ENCODE measurements at regions not wholly inside any gene's neighbourhood (a gene's known extent, or its start where the extent isn't known, plus 50 kb on each side); places are given as distances from the start of the nearest gene placed in this dataset.

DNA sequence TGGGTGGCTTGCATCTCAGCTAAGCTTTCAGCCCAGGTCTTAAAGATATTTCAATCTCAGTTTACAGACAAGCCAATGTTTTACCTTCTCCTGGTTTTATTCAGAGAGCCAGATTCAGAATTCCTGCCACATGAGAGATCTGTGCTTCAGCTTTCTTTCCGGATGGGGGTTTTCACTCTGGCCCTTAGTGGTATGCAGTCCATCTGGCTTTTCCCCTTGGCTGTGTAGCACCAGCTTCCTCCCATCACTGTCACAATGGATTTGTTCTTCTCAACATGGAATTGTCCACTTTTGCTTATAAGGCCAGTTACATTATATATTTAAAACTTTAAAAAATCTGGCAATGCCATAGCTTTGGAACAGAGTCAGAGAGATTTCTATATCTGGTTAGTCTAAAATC lies 303.9 kb downstream of the ETS1 start:
- DNase-seq (ENCODE audit: extremely low spot score, insufficient read length, low read depth) (no peak), FAIRE-seq (no peak)

- DNase-seq (ENCODE audit: extremely low spot score, insufficient read length, low read depth): no peak
- no peak for FAIRE-seq
These were observed 305.3 kb downstream of the ETS1 start for GRCh38 chr11:128282053-128282452.

DNA sequence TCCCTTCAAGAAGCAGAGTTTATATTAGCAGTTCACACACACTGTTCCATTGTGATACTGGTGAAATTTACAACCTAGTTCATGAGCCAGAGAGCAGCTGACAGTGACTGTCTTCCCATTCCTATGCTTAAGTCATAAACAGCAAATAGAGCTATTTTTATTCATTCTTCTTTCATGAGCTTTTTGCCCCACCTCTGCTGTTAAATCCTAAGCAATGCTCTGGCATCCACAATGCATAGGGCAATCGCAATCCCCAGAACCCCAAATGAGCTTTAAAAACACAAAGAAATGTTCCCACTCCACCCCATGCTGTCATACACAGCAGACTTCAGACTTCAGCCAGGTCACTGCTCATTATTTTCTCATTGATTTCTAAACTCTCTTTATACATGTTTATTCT lies 307.5 kb downstream of the ETS1 start:
- DNase-seq (ENCODE audit: extremely low spot score, insufficient read length, low read depth) (no peak), FAIRE-seq (no peak)

DNA sequence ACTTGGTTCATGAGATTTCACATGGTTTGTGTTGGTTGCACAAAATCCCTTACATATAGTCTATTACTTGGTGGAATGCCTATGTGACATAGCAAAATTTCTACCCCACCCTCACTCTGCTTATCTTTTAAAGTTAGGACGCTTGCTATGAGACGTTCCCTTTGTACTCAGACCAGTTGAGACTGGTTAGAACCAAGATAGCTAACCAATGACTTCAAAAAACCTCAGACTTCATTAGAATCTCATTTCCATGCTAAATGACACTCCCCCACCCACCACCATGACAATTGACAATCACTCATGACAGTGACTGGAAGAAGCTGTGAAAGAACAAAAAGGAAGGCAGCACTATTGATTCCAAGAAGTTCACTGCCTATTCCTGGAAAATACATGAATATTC lies 313.6 kb downstream of the ETS1 start:
- no peak for FAIRE-seq
- DNase-seq (ENCODE audit: extremely low spot score, insufficient read length, low read depth): no peak

GRCh38 chr11:128271401-128271800 lies 316.0 kb downstream of the ETS1 start:
- DNase-seq (ENCODE audit: extremely low spot score, insufficient read length, low read depth): no peak
- peak; percentile 18 for FAIRE-seq

- FAIRE-seq (no peak), DNase-seq (ENCODE audit: extremely low spot score, insufficient read length, low read depth) (no peak)
These were observed 317.9 kb downstream of the ETS1 start for GRCh38 chr11:128269466-128269865.

- DNase-seq (ENCODE audit: extremely low spot score, insufficient read length, low read depth) (no peak), FAIRE-seq (no peak)
These were observed 320.5 kb downstream of the ETS1 start for GRCh38 chr11:128266893-128267292.

DNA sequence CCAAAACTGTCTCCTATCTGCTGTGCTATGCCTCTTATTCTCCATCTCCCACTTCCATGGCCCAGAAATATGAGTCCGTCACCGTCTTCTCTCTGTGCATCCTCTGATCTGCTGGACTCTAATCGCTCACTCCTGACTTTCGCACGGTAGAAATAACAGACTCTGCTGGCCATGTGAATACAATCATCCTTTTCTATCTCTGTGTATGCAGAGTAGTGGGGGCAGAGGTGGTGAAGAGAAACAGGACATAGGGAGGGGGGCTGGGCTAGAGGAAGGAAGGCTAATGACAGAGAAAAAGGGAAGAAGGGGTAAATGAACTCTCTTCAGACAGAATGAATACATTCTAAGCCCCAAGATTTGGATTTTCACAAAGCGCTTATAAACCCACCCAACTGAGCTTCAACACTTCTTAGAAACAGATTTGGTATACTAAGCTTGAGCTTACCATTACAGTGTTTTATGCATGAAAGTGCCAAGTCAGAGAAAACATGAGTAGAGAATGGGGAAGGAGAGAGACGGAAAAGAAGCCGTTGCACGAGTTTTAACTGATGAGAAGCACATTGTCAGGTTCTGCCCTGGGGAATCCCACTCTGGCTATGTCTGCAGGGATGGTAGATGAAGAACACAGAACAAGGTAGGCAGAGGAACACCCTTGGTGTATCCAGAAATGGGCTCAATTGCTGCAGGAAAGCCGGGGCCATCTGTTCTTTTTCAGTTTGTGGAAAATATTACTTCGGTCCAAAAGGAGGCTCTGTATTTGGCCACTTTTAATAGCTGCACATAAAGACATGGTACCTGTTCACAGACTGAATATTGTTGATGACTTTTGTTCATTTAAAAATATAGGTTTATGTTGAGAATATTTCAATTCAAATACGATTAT lies 324.7 kb downstream of the ETS1 start:
- DNase-seq (ENCODE audit: extremely low spot score, insufficient read length, low read depth): no peak
- FAIRE-seq: no peak

- FAIRE-seq (no peak), DNase-seq (ENCODE audit: extremely low spot score, insufficient read length, low read depth) (no peak)
These were observed 326.3 kb downstream of the ETS1 start for GRCh38 chr11:128261011-128261421.

DNA sequence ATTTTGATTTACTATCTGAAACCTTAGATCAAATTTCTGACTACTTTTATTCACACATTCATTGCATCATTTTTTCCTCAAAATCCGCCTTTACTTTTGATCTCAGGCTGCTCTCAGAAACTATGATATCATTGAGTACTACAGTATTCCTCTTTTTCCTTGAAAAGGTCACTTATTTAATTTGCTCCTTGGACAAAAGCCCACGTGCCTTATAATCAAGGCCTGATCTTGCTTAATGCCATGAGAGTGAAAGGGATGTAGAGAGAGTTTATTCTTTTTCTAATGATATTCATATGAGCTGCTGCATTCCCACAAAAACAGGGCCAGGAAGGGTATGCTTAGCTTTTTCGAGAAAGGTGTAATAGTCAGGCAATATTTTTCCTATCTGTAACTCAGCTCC lies 327.0 kb downstream of the ETS1 start:
- FAIRE-seq (no peak), DNase-seq (ENCODE audit: extremely low spot score, insufficient read length, low read depth) (no peak)

GRCh38 chr11:128259816-128260215 lies 327.5 kb downstream of the ETS1 start:
- FAIRE-seq (no peak), DNase-seq (ENCODE audit: extremely low spot score, insufficient read length, low read depth) (no peak)

GRCh38 chr11:128254941-128255340 lies 332.4 kb downstream of the ETS1 start:
- DNase-seq (ENCODE audit: extremely low spot score, insufficient read length, low read depth): no peak
- no peak for FAIRE-seq

DNA sequence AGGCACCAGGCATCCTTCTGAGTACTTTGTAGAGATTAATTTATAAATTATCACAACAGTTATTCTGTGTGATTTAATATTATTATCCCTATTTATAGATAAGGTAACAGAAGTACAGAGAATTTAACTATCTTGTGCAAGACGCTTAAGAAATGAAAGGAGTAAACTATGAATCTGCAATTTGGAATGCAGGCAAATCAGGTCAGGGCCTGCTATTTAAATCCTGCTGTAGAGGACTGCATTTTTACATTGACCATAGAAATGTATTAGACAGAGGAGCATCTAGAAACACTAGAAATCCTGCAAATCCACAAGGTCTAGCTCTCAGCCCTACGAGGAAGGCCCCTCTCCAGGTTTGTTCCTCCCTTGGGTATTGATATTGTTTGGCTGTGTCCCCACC lies 336.2 kb downstream of the ETS1 start:
- DNase-seq (ENCODE audit: extremely low spot score, insufficient read length, low read depth): no peak

GRCh38 chr11:128250482-128250881 lies 336.9 kb downstream of the ETS1 start:
- FAIRE-seq: no peak
- DNase-seq (ENCODE audit: extremely low spot score, insufficient read length, low read depth): no peak

More for the DNA sequence above, 336.2 kb downstream of the ETS1 start:
- FAIRE-seq: no peak

DNA sequence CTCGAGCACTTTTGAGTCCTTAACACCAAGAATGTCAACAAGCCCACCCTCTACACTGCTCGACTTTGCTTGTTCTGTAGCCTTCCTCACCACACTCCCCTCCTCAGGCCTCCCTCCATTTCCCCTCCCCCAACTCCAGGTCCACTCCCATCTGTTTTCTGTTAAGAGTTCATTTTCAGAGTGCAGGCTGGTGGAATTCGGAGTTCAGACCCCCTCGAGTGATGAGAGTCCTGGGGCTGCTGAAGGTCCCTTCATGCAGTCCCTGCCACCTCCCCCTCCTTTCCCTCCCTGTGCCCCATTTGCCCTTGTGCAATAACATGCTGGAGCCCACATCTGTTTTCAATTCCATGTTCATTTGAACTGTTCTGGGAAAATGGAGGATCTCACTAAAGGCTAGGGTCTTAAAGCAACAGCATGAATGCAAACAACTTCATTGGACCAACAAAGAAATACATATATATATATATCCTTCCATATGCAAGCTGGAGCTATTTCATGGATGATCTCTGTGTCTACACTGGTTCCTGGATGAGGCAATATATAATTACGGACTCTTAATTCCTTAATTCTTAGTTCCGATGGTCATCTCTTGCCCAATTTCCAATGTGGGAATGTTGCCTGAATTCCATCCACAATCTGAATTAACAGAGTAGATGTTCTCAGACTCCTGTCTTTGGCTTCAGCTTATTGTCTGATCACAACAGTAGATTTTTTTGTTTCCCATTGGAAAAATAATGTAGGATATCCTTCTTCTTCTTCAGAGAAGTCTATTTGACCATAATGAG lies 340.4 kb downstream of the ETS1 start:
- no peak for DNase-seq (ENCODE audit: extremely low spot score, insufficient read length, low read depth)
- FAIRE-seq: no peak

DNA sequence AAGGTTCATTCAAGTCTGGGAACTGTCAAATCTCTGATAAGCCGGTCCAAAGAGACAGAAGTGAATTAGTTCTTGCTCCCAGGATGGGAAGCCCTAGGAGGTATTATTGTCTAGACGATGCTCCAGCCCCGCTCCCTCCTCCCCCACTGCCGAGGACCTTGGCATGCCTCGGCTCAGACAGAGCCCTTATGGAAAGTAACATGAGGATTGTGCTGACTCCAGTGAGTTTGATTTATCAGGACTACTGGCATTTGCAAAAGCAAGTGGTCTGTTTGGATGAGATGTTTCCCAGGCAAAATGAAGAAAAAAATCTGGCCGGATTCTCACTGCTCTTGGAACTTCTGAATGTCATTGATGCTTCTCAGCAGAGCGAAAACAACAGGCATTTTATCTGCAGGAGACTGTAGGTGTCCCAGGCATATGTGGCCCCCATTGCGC lies 341.0 kb downstream of the ETS1 start:
- FAIRE-seq (no peak), DNase-seq (ENCODE audit: extremely low spot score, insufficient read length, low read depth) (no peak)

DNA sequence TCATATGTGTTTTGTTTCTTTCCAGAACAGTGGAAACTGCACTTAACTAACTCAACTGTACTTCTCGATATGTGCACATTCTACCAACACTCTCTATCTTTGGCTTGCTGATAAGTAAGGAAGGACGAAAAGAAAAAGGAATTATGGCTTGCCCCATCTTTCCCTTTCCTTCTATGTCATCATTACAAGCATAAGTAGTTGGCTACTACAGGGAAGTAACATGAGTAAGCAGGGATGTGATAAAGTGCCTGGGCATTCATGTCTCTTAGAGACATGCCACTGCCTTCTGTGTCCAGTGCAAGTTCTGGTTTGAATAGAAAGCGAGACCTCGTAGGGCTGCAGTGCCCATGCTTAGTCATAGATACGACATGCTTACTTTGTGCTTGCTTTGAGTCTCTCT lies 342.5 kb downstream of the ETS1 start:
- FAIRE-seq (no peak), DNase-seq (ENCODE audit: extremely low spot score, insufficient read length, low read depth) (no peak)

DNA sequence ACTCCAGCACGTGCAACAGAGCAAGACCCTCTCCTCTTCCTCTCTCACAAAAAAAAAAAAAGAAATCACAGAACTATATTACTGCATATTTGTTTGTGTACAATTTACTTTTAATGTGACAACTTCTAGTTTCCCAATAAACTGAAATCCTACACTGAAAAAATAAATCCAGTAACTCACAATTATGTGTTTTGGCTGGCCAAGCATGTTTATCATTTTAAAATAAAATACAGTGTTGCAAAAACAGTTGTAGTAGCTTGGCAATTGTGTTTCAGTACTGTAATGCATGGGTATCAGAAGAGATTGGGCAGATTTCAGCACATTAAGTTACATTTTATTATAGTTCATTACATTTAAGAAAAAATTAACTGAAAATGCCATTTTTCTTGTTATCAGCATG lies 344.9 kb downstream of the ETS1 start:
- DNase-seq (ENCODE audit: extremely low spot score, insufficient read length, low read depth) (no peak), FAIRE-seq (no peak)

DNA sequence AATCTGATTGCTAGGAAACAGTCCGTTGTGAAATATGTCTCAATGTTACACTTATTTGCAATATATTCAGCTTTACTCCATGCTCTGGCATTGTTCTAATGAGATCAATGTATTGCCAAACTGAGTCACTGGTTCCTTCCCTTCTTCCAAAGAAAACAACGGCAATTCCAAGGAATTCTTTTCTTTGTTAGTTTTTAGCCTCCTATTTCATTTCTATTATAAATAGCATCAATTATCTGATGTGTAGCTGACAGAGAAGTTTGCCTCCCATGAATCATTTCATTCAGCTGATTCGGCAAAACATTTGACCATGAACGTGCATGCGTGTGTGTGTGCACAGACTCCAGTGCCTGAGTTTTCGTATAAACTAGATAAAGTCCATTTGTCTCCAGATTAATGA lies 346.8 kb downstream of the ETS1 start:
- DNase-seq (ENCODE audit: extremely low spot score, insufficient read length, low read depth): no peak
- no peak for FAIRE-seq

DNA sequence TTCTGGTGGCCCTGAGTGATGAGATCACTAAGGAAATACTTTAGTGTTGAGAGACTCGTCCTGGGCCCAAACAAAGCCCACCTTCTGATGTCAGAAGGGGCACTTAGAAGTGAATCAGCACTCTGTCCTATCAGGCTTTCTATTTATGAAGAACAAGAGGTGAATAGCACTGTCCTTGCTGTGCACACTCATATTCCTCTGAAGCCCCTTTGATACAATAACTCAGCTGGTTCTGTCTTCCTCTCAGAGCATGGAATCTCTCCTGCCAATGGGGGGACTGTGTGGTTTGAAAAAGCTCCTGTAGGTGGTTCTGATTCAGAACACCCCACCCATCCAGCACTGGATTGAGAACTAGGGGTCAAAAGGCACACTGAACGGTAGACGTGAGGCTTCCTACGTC lies 348.1 kb downstream of the ETS1 start:
- no peak for DNase-seq (ENCODE audit: extremely low spot score, insufficient read length, low read depth)
- FAIRE-seq: peak; percentile 18

DNA sequence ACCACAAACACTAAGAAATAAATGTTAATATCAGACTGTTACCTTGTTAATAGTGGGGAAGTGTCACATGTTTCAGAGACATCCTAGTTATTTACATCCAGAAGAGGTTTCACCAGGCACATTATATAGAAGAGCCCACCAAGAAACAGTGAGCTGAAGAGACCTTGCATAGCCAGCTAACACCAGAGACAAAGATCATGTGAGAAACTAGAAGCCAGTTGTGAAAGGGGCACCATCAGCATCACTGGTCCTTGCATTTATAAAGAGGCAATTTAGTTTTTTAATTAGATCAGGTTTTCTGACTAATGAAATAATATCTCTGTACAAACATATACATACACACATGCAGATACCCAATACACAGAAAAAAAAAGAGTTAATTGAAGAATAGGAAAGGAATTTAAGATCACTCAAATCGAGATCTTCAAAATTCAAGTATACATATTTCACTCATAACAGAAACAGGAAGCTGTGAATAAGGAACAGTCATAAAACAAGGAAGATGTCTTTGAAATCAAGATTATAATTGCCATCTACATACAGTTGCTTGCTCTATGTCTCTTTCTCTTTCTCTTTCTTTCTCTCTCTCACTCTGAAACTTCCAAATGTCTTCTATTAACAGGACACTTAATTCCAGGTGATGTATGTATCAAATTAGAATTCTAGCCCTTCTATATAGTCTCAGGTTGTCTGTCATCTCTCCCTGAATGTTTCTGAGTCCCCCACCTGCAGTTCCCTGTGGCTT lies 348.7 kb downstream of the ETS1 start:
- no peak for FAIRE-seq
- no peak for DNase-seq (ENCODE audit: extremely low spot score, insufficient read length, low read depth)

Measured in GM18507 (cell line).